ENCODE measurements at regions not wholly inside any gene's neighbourhood (a gene's known extent, or its start where the extent isn't known, plus 50 kb on each side); places are given as distances from the start of the nearest gene placed in this dataset.

GRCh38 chr2:67039517-67040103 lies 357.5 kb upstream of the ETAA1 start:
- TF ChIP-seq, protein P1, sequence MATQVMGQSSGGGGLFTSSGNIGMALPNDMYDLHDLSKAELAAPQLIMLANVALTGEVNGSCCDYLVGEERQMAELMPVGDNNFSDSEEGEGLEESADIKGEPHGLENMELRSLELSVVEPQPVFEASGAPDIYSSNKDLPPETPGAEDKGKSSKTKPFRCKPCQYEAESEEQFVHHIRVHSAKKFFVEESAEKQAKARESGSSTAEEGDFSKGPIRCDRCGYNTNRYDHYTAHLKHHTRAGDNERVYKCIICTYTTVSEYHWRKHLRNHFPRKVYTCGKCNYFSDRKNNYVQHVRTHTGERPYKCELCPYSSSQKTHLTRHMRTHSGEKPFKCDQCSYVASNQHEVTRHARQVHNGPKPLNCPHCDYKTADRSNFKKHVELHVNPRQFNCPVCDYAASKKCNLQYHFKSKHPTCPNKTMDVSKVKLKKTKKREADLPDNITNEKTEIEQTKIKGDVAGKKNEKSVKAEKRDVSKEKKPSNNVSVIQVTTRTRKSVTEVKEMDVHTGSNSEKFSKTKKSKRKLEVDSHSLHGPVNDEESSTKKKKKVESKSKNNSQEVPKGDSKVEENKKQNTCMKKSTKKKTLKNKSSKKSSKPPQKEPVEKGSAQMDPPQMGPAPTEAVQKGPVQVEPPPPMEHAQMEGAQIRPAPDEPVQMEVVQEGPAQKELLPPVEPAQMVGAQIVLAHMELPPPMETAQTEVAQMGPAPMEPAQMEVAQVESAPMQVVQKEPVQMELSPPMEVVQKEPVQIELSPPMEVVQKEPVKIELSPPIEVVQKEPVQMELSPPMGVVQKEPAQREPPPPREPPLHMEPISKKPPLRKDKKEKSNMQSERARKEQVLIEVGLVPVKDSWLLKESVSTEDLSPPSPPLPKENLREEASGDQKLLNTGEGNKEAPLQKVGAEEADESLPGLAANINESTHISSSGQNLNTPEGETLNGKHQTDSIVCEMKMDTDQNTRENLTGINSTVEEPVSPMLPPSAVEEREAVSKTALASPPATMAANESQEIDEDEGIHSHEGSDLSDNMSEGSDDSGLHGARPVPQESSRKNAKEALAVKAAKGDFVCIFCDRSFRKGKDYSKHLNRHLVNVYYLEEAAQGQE (IDR thresholded peaks at IDR 0.05; ENCODE audit: insufficient replicate concordance, low read depth) = no peak
- no peak for TF ChIP-seq POLR2AphosphoS5 (IDR thresholded peaks at IDR 0.05; ENCODE audit: low read depth)
- no peak for TF ChIP-seq CTCF (IDR thresholded peaks at IDR 0.05; ENCODE audit: insufficient read depth, low read length)
- no peak for TF ChIP-seq SPI1 (IDR thresholded peaks at IDR 0.05; ENCODE audit: borderline replicate concordance, low read depth)
- H3K27ac ChIP-seq (replicated peaks) = no peak overlapping the region
- DNase-seq (ENCODE audit: low read depth in 1 of 2, low spot score in 1 of 2) = no peak
- no peaks in the 10 kb centered on the region for H3K27me3 ChIP-seq (ENCODE audit: insufficient read depth, poor library complexity, severe bottlenecking)
- H3K4me3 ChIP-seq (replicated peaks; ENCODE audit: insufficient read depth, low read length) = no peak overlapping the region

GRCh38 chr2:67041051-67041450 lies 356.1 kb upstream of the ETAA1 start:
- TF ChIP-seq SPI1 (IDR thresholded peaks at IDR 0.05; ENCODE audit: borderline replicate concordance, low read depth) (no peak), POLR2AphosphoS5 (IDR thresholded peaks at IDR 0.05; ENCODE audit: low read depth) (no peak), GABPA (IDR thresholded peaks at IDR 0.05; ENCODE audit: low read depth) (no peak), CTCF (IDR thresholded peaks at IDR 0.05; ENCODE audit: insufficient read depth, low read length) (no peak)
- TF ChIP-seq, protein P1 (IDR thresholded peaks at IDR 0.05; ENCODE audit: insufficient replicate concordance, low read depth) = no peak
- H3K27me3 ChIP-seq (ENCODE audit: insufficient read depth, poor library complexity, severe bottlenecking) = no peaks in the 10 kb centered on the region
- no peak overlapping the region for H3K4me3 ChIP-seq (replicated peaks; ENCODE audit: insufficient read depth, low read length)

DNA sequence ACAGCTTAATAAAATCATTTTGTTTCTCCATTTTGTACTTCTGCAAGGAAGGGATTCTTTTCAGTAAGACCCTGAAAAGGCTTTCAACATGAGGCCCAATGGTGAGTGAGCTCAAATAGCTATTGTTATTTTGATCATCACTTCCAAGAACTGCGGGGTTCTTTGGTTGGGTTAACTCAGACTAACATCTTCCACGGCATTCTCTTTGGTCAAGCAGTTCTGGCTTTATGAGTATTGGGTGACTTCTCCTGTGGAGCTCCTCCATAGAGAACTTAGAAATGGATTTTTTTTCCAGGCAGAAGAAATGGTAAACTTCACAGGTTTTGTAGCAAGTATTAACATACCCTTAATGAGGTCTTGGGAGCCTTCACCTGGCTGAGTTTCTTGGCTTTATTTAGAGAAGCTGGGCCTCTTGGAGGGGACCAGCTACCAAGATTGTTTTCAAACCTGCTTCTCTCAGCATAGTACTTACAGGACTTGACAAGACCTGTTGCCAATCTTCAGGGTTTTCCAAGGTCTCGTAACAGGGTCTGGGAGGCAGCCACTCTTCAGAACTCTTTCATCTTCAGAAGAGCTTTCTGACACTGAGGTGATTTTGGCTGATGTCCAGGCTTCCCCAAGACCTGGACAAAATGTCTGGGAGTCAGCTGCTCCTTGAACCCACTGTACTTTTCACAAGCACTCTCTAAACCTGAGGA lies 353.2 kb upstream of the ETAA1 start:
- TF ChIP-seq POLR2AphosphoS5 (IDR thresholded peaks at IDR 0.05; ENCODE audit: low read depth) (no peak), CTCF (IDR thresholded peaks at IDR 0.05; ENCODE audit: insufficient read depth, low read length) (no peak), SPI1 (IDR thresholded peaks at IDR 0.05; ENCODE audit: borderline replicate concordance, low read depth) (no peak), GABPA (IDR thresholded peaks at IDR 0.05; ENCODE audit: low read depth) (no peak)
- TF ChIP-seq, protein P1 (IDR thresholded peaks at IDR 0.05; ENCODE audit: insufficient replicate concordance, low read depth) = no peak
- no peak overlapping the region for H3K27ac ChIP-seq (replicated peaks)
- no peak overlapping the region for H3K4me3 ChIP-seq (replicated peaks; ENCODE audit: insufficient read depth, low read length)
- H3K27me3 ChIP-seq (ENCODE audit: insufficient read depth, poor library complexity, severe bottlenecking) = no peaks in the 10 kb centered on the region
- no peak for DNase-seq (ENCODE audit: low read depth in 1 of 2, low spot score in 1 of 2)

More at GRCh38 chr2:67041051-67041450, 356.1 kb upstream of the ETAA1 start:
- H3K27ac ChIP-seq (replicated peaks) = no peak overlapping the region
- DNase-seq (ENCODE audit: low read depth in 1 of 2, low spot score in 1 of 2) = no peak
